ENCODE measurements at regions not wholly inside any gene's neighbourhood (a gene's known extent, or its start where the extent isn't known, plus 50 kb on each side); places are given as distances from the start of the nearest gene placed in this dataset.
"Not testable (repeated sequence)": the region's sequence is repeated elsewhere in the genome, so short reads cannot be mapped to it uniquely, and the experiment has no call there.

DNA sequence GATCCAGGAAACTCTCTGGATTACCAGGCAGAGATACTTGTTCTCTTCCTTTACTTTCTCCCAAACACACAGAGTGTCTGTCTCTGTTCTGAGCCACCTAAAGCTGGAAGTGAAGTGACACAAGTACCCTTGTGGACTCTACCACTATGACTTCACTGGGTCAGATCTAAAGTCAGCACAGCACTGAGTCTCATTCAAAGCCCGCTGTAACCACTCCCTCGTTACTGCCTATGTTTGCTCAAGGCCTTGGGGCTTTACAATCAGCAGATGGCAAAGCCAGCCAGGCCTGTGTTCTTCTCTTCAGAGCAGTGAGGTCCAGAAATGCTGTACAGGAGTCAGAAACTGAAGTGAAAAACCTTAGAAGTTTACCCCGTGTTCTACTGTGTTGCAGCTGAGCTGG, 588.3 kb upstream of the SEMA6D start:
- Histone ChIP-seq H3K27me3 (no peaks in the 10 kb centered on the region), H3K9me3 (ENCODE audit: low read depth) (no peaks in the 10 kb centered on the region), H3K4me1 (ENCODE audit: low read depth) (no peaks in the 10 kb centered on the region), H3K36me3 (no peaks in the 10 kb centered on the region), H3K27ac (no peak overlapping the region), H3K4me3 (no peak overlapping the region)
- no peak for DNase-seq (ENCODE audit: low read depth in 1 of 2, low spot score in 1 of 2)
- TF ChIP-seq, protein P1, sequence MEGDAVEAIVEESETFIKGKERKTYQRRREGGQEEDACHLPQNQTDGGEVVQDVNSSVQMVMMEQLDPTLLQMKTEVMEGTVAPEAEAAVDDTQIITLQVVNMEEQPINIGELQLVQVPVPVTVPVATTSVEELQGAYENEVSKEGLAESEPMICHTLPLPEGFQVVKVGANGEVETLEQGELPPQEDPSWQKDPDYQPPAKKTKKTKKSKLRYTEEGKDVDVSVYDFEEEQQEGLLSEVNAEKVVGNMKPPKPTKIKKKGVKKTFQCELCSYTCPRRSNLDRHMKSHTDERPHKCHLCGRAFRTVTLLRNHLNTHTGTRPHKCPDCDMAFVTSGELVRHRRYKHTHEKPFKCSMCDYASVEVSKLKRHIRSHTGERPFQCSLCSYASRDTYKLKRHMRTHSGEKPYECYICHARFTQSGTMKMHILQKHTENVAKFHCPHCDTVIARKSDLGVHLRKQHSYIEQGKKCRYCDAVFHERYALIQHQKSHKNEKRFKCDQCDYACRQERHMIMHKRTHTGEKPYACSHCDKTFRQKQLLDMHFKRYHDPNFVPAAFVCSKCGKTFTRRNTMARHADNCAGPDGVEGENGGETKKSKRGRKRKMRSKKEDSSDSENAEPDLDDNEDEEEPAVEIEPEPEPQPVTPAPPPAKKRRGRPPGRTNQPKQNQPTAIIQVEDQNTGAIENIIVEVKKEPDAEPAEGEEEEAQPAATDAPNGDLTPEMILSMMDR (IDR thresholded peaks at IDR 0.05; ENCODE audit: low read depth, low read length) = no peak

DNA sequence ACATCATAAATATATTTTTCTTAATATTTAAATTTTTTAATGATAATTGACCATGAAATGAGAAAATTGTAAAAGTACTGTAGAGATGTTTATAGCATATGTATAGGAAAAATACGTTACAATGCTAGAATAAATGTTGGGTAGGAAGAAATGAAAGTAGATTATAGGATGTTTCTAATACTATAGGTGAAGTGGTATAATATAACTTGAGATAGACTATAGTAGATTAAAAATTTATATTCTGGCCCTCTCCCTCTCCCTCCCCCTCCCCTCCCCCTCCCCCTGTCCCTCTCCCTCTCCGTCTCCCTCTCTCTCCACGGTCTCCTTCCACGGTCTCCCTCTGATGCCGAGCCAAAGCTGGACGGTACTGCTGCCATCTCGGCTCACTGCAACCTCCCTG, 585.9 kb upstream of the SEMA6D start:
- H3K27ac ChIP-seq; H3K9me3 ChIP-seq (ENCODE audit: low read depth); H3K36me3 ChIP-seq; H3K4me1 ChIP-seq (ENCODE audit: low read depth); DNase-seq (ENCODE audit: low read depth in 1 of 2, low spot score in 1 of 2); H3K4me3 ChIP-seq; H3K27me3 ChIP-seq: not testable (repeated sequence)

DNA sequence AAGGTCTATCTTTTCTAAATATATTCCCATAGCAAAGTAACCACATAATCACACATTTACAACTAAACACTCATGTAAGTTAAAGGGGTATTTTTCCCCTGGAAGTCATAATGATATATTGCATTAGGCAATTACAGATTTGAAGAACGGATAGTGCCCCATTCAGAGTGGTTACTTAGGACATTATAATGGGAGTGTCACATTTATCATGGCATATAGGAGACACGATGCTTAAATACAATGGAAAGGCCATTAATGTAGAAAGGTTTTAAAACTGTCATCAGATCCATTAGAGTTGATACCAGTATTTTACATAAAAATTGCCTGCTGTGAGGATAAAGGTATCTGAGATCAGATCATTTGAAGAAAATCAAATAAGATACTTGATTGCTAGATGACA, 582.0 kb upstream of the SEMA6D start:
- no peaks in the 10 kb centered on the region for H3K9me3 ChIP-seq (ENCODE audit: low read depth)
- no peaks in the 10 kb centered on the region for H3K27me3 ChIP-seq
- no peak overlapping the region for H3K27ac ChIP-seq
- no peaks in the 10 kb centered on the region for H3K36me3 ChIP-seq
- no peak for DNase-seq (ENCODE audit: low read depth in 1 of 2, low spot score in 1 of 2)
- no peak overlapping the region for H3K4me3 ChIP-seq
- H3K4me1 ChIP-seq (ENCODE audit: low read depth) = no peaks in the 10 kb centered on the region
- TF ChIP-seq, protein P1 (IDR thresholded peaks at IDR 0.05; ENCODE audit: low read depth, low read length) = no peak

GRCh38 chr15:47136236-47136635, 581.1 kb upstream of the SEMA6D start:
- Histone ChIP-seq H3K9me3 (ENCODE audit: low read depth) (no peaks in the 10 kb centered on the region), H3K27ac (no peak overlapping the region), H3K4me3 (no peak overlapping the region), H3K36me3 (no peaks in the 10 kb centered on the region), H3K27me3 (no peaks in the 10 kb centered on the region), H3K4me1 (ENCODE audit: low read depth) (no peaks in the 10 kb centered on the region)
- no peak for DNase-seq (ENCODE audit: low read depth in 1 of 2, low spot score in 1 of 2)
- TF ChIP-seq, protein P1 (IDR thresholded peaks at IDR 0.05; ENCODE audit: low read depth, low read length) = no peak

- H3K36me3 ChIP-seq = no peaks in the 10 kb centered on the region
- H3K4me3 ChIP-seq = no peak overlapping the region
- no peak overlapping the region for H3K27ac ChIP-seq
- no peak for DNase-seq (ENCODE audit: low read depth in 1 of 2, low spot score in 1 of 2)
- no peaks in the 10 kb centered on the region for H3K9me3 ChIP-seq (ENCODE audit: low read depth)
- TF ChIP-seq, protein P1 (IDR thresholded peaks at IDR 0.05; ENCODE audit: low read depth, low read length) = no peak
- no peaks in the 10 kb centered on the region for H3K4me1 ChIP-seq (ENCODE audit: low read depth)
- no peaks in the 10 kb centered on the region for H3K27me3 ChIP-seq
Measured at GRCh38 chr15:47139965-47140364, 577.3 kb upstream of the SEMA6D start.

DNA sequence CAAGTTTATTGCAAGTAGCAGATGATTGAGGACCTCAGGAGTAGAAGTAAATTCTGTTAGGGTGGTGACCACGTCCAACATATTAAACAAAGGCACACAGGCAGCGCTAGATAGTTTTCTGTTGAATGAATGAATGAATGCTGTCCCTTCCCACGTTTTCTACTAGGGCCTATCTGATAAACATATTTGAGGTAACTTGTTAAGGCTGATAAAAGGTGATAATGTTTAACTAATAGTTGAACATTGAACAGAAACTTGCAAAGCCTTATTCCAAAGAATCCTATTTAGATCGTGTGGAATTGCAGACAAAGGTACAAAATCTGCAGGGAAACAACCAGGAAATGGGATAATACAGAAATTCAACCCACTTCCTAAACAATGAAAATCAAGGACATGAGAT, 559.5 kb upstream of the SEMA6D start:
- no peak for DNase-seq (ENCODE audit: low read depth in 1 of 2, low spot score in 1 of 2)
- H3K27me3 ChIP-seq = no peaks in the 10 kb centered on the region
- no peaks in the 10 kb centered on the region for H3K4me1 ChIP-seq (ENCODE audit: low read depth)
- no peaks in the 10 kb centered on the region for H3K36me3 ChIP-seq
- H3K27ac ChIP-seq = no peak overlapping the region
- no peak overlapping the region for H3K4me3 ChIP-seq
- H3K9me3 ChIP-seq (ENCODE audit: low read depth) = no peaks in the 10 kb centered on the region
- TF ChIP-seq, protein P1 (IDR thresholded peaks at IDR 0.05; ENCODE audit: low read depth, low read length) = no peak
